ENCODE measurements at regions not wholly inside any gene's neighbourhood (a gene's known extent, or its start where the extent isn't known, plus 50 kb on each side); places are given as distances from the start of the nearest gene placed in this dataset.
"Not testable (repeated sequence)": the region's sequence is repeated elsewhere in the genome, so short reads cannot be mapped to it uniquely, and the experiment has no call there.

GRCh38 chr6:167217951-167218759, 60.4 kb upstream of the GPR31 start:
- H3K4me3 ChIP-seq; H3K4me1 ChIP-seq; H3K27ac ChIP-seq; H3K27me3 ChIP-seq; DNase-seq; intact Hi-C loops (cut with DNase I; ENCODE audit: low total_unique reads); H3K36me3 ChIP-seq; H3K9me3 ChIP-seq: not testable (repeated sequence)
- in situ Hi-C loops (cut with MboI; ENCODE audit: low pct_ligation_motif_present in 1 of 4, low pct_unique_long_range_greater_than_20kb in 1 of 4, low sequenced_read_pairs in 3 of 4) = loop anchor here in 2 of 4 donors (25.0 kb wide), 1 partner anchor 144 kb away; no protein-coding TSS in a partner anchor
- peak in 4 of 5 experiments; percentile 10 to 41 (median 30) for TF ChIP-seq CTCF (IDR thresholded peaks at IDR 0.05)
- 0 to 21% methylated on average over 1 to 10 of the region's 15 CpGs for WGBS, 2 donors (ENCODE audit: low coverage in 1 of 2)

GRCh38 chr6:167219079-167219478, 61.3 kb upstream of the GPR31 start:
- H3K9me3 ChIP-seq; intact Hi-C loops (cut with DNase I; ENCODE audit: low total_unique reads); H3K4me3 ChIP-seq; H3K4me1 ChIP-seq; H3K36me3 ChIP-seq; H3K27me3 ChIP-seq; DNase-seq; H3K27ac ChIP-seq: not testable (repeated sequence)
- in situ Hi-C loops (cut with MboI; ENCODE audit: low pct_ligation_motif_present in 1 of 4, low pct_unique_long_range_greater_than_20kb in 1 of 4, low sequenced_read_pairs in 3 of 4) = loop anchor here in 2 of 4 donors (25.0 kb wide), 1 partner anchor 143 kb away; no protein-coding TSS in a partner anchor
- 71% methylated on average over 4 of the region's 4 CpGs; no CpG with 5 or more reads in 1 of the 2 donors for WGBS, 2 donors (ENCODE audit: low coverage in 1 of 2)

- no peaks in the 10 kb centered on the region for H3K36me3 ChIP-seq
- H3K4me3 ChIP-seq = no peak overlapping the region
- H3K27me3 ChIP-seq = no peaks in the 10 kb centered on the region
- 83% methylated on average over 19 of the region's 19 CpGs; no CpG with 5 or more reads in 1 of the 2 donors for WGBS, 2 donors (ENCODE audit: low coverage in 1 of 2)
- H3K9me3 ChIP-seq = no peaks in the 10 kb centered on the region
- TF ChIP-seq EP300 (IDR thresholded peaks at IDR 0.05; ENCODE audit: low read depth) (no peak), POLR2AphosphoS5 (IDR thresholded peaks at IDR 0.05) (no peak), POLR2A (IDR thresholded peaks at IDR 0.05) (no peak), CTCF (IDR thresholded peaks at IDR 0.05) (no peak)
- intact Hi-C loops (cut with DNase I; ENCODE audit: low total_unique reads) (no loop called here), in situ Hi-C loops (cut with MboI; ENCODE audit: low pct_ligation_motif_present in 1 of 4, low pct_unique_long_range_greater_than_20kb in 1 of 4, low sequenced_read_pairs in 3 of 4) (loop anchor here in 3 of 4 donors (10.0 to 25.0 kb wide), 2 partner anchors 65 to 142 kb away; no protein-coding TSS in a partner anchor)
- no peak overlapping the region for H3K27ac ChIP-seq
- DNase-seq = no peak
- H3K4me1 ChIP-seq = peaks cover 0 to 3% (median 0%) of the 10 kb centered on the region in 4 donors
These were observed 62.3 kb upstream of the GPR31 start for GRCh38 chr6:167219967-167220512.

- intact Hi-C loops (cut with DNase I; ENCODE audit: low total_unique reads) (no loop called here), in situ Hi-C loops (cut with MboI; ENCODE audit: low pct_ligation_motif_present in 1 of 4, low pct_unique_long_range_greater_than_20kb in 1 of 4, low sequenced_read_pairs in 3 of 4) (loop anchor here in 3 of 4 donors (10.0 to 25.0 kb wide), 2 partner anchors 63 to 141 kb away; no protein-coding TSS in a partner anchor)
- no peak for TF ChIP-seq CTCF (IDR thresholded peaks at IDR 0.05)
- TF ChIP-seq POLR2A (IDR thresholded peaks at IDR 0.05) = no peak
- TF ChIP-seq EP300 (IDR thresholded peaks at IDR 0.05; ENCODE audit: low read depth) = no peak
- no peak for TF ChIP-seq POLR2AphosphoS5 (IDR thresholded peaks at IDR 0.05)
- Histone ChIP-seq H3K27me3 (no peaks in the 10 kb centered on the region), H3K4me1 (no peaks in the 10 kb centered on the region), H3K27ac (no peak overlapping the region), H3K36me3 (no peaks in the 10 kb centered on the region), H3K9me3 (no peaks in the 10 kb centered on the region), H3K4me3 (no peak overlapping the region)
- 71 to 100% methylated on average over 1 to 19 of the region's 19 CpGs for WGBS, 2 donors (ENCODE audit: low coverage in 1 of 2)
- DNase-seq = no peak
These were observed 63.8 kb upstream of the GPR31 start for GRCh38 chr6:167221400-167222201.

GRCh38 chr6:167225566-167226382, 65.3 kb upstream of the UNC93A start:
- H3K4me3 ChIP-seq; H3K27me3 ChIP-seq; H3K4me1 ChIP-seq; H3K36me3 ChIP-seq; H3K9me3 ChIP-seq; H3K27ac ChIP-seq; DNase-seq; intact Hi-C loops (cut with DNase I; ENCODE audit: low total_unique reads): not testable (repeated sequence)
- WGBS, 2 donors (ENCODE audit: low coverage in 1 of 2) = 65 to 81% methylated on average over 6 to 13 of the region's 13 CpGs
- in situ Hi-C loops (cut with MboI; ENCODE audit: low pct_ligation_motif_present in 1 of 4, low pct_unique_long_range_greater_than_20kb in 1 of 4, low sequenced_read_pairs in 3 of 4) = loop anchor here in 1 of 4 donors (10.0 kb wide), 1 partner anchor 59 kb away; no protein-coding TSS in a partner anchor

Measured in transverse colon (tissue), 4 donors.